ENCODE measurements at regions not wholly inside any gene's neighbourhood (a gene's known extent, or its start where the extent isn't known, plus 50 kb on each side); places are given as distances from the start of the nearest gene placed in this dataset.

GRCh38 chr1:187971851-187972250 lies 1143.1 kb downstream of the PLA2G4A start:
- TF ChIP-seq CTCF (IDR thresholded peaks at IDR 0.05): no peak
- no peak for TF ChIP-seq POLR2A (IDR thresholded peaks at IDR 0.05)
